T-helper 22 cell (primary cell): ENCODE measurements at regions not wholly inside any gene's neighbourhood (a gene's known extent, or its start where the extent isn't known, plus 50 kb on each side); places are given as distances from the start of the nearest gene placed in this dataset.
"Not testable (repeated sequence)": the region's sequence is repeated elsewhere in the genome, so short reads cannot be mapped to it uniquely, and the experiment has no call there.

Experiments used
- DNase-seq: peaks from one replicate; pipeline ENCODE4 v3.0.0-alpha.2; 2020; ENCODE audit warnings: low read depth

DNA sequence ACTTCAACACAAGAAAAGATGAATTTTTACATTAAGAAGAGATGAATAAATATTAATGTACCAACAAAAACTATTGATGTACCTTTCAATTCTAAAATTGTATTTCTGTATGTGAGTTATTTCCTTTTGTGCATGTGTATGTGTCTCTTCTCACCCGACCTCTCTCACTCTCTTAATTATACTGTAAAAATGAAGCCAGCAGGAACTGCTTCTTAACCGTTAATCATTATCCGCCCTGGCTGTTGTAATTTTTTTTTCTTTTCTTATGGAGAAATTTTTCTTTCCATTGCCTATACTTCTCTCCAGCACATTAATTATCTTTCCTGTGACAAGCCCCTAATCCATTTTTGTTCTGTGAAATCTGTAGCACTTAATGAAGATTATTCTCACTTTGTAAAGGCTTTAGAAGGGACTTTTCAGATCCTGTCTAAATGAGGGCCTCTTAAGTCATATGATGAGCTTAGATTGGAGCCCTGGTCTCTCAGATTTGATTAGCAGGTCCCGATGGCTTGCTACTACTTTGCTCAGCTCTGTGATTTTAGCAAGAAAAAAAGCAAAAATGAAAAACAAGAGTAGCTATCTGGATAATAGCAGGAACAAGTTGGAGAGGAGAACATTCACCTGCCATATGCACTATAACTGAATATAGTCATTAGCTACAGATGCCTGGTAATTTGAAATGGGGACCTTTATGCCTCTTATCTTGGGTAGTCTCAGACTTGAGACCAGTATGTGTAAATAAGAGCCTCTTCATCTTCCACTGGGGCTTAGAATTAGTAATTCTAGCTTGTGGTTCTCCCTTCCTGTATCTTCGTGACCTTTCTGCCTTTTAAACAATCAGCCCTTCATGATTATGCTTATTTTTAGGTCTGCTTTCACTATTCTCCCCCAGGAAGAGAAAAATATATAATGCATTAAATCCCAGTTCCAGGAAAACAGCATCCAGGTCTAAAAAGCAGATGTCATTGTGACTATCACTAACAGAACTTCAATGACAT, 80.0 kb upstream of the COL1A2 start:
- DNase-seq: no peak

DNA sequence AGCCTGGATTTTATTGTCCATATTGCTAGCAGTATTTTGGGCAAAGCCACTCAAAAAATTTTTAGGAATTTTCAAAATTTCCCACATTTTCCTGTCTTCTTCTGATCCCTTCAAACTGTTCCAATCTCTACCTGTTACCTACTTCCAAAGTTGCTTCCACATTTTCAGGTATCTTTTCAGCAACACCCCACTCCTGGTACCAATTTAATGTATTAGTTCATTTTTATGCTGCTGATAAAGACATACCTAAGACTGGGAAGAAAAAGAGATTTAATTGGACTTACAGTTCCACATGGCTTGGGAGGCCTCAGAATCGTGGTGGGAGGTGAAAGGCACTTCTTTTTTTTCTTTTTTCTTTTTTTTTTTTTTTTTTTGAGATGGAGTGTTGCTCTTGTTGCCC, 73.6 kb upstream of the COL1A2 start:
- DNase-seq: not testable (repeated sequence)

DNA sequence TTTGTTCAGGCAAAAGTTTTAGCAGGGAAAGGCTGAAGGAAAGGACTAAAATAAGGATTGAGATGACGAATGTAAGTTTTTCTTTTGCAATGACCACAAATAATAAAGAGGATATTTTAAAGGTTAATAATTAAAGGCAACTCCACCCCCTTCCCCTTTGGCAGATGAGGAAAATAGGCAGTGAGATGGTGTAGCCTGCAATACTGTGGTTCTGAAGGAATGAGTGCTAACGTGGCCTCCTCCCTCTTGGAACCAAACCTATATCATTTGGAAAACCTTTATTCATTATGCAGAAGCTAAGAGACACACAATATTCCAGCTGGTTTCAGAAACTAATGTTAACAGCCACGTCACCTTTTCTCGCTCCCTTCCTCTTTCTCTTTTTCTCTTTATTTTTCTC, 70.9 kb upstream of the COL1A2 start:
- no peak for DNase-seq

DNA sequence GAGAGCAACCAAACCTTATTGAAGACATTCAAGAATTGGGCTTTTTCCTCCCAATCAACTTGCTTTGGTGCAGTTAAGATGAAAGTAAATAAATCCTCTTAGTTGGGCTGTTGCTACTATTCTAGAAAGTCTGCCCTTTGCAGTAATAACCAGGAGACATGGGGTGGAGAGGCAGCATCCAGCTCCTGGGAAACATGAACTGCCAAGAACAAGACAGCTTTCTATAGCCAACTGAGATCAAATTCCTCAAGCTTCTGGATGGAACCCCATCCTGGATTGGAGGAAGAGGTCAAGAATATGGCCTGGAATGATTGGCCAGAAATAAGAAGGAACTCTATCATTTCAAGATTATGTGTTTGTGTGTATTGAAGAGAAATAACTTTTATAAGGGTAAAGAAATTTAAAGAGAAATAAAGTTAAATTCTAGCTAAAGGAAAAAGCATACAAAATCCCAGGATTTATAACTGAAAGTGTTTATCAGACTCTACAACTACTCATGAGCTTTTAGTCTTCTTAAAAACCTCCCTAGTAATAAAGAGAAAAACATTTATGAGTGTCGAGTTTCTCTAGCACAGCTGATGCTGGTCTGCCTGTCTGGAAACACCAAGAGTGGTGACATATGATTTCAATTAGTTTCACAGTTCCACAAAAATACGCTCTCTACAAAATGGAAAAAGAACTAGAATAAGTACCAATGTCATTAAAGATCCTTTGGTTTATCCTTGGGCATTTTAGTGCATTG, 70.1 kb upstream of the COL1A2 start:
- no peak for DNase-seq

DNA sequence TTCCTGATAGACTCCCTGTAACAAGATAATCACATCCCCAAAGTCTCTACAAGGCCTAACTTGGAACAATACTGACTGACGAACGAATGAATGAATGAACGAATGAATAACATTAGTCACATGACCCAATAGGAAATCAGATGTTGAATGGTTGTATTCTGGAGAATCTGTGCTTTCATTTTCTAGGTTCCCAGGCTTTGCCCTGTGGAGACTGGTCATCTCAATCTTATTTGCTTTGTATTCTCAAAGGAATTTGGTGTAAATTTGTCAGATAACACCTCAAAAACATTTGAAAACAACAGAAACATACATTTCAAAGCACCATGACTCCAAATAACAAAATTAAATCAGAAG, 69.6 kb upstream of the COL1A2 start:
- DNase-seq: no peak

DNA sequence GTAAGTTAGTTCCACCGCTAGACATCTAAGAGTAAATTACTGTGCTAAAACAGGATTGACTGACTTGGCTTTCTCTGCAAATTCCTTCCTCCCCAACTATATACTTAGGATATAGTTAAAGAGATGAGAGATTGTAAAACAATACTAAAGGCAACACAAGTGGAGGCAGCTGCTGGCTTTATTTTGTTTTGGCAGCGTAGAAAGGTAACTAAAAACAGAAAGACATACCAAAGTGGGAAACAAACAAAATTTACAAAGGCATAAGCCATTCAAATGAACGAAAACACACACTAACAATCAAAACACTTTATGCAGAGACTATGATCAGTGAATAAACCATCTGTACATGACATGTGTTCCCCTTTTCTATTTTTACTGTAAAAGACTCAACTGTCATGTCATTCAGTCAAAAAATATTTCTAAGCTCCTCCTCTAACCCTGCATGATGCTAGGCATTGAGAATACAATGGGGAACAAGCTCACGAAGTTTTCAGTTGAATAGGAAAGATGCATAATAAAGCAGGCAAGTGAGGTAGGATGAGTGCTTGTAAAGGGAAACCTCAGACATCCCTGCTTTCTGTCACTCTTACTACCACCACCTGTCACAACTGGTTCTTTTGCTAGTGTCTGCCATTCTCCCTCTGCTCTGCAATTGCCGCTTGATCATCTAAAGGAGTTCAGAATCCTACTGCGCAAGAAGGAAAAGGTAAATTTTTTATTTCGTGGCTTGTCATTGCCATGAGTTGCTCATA, 64.2 kb upstream of the COL1A2 start:
- DNase-seq: no peak

DNA sequence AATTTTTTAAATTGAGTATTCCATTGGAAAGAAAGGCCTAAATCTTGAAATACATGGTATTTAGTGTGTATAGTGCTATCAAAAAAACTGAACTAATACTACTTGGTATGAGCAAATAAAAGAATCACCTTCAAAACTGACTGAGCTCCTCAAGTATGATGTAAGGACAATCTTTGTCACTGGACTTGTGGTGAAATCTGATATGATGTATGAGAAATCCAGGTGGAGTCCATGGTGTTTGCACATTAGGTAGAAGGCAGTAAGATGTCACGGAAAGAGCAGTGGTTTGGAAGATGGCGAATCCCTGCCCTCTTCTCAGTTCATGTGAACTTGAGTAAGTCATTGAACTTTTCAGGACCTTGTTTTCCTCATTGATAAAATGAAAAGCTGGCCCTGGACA, 62.1 kb upstream of the COL1A2 start:
- DNase-seq: no peak

DNA sequence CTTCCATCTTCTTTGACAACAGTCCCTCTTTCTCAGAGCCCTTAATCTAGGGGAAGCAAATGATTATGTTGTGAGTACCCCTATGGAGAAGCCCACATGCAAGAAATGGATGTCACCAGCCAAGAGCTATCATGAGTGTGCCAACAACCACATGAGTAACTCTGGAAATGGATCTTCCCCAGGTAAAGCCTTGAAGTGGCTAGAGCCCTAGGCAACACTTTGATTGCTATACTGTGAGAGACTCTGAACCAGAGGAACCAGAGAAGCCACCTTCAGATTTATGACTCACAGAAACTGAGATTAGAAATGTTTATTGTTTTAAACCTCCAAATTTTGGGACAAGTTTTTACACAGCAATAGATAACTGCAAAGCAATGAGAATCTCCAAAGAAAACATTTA, 60.9 kb upstream of the COL1A2 start:
- no peak for DNase-seq

DNA sequence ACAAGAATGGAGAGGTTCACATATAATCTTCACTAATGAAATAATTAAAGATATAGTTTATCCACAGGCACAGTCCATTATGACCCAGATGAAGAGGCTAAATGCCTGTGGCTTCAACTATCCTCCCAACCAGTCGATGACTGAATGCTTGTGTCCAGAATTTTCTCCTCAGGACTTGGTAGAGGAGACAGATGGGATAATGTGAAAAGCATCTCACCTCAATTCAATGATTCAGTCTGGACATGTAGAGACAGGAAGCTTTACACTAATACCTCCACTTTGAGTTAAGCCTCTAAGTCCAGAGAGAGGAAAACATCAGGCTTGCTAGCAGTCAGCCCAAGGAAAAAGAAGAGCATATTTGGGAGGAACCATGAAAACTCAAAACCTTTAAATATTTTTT, 59.1 kb upstream of the COL1A2 start:
- no peak for DNase-seq

DNA sequence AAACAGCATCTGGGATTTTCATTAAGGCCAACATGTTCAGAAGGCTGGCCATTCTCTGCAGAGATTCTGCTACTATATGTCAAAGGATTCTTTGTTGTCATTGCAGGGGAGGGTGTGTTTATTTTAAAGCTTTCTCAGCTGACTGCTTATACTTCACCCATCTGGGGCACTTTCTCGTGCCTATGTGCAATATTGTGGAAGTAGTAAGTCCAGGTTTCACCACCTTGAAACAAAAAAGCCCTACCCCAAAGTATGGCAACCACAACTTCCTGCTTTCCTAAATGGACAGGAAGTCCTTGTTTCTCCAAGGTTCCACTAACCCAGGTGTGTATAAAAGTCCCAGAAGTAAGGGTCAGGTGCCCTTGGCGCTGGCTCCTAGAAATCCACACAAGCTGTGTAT, 58.7 kb upstream of the COL1A2 start:
- DNase-seq: no peak

DNA sequence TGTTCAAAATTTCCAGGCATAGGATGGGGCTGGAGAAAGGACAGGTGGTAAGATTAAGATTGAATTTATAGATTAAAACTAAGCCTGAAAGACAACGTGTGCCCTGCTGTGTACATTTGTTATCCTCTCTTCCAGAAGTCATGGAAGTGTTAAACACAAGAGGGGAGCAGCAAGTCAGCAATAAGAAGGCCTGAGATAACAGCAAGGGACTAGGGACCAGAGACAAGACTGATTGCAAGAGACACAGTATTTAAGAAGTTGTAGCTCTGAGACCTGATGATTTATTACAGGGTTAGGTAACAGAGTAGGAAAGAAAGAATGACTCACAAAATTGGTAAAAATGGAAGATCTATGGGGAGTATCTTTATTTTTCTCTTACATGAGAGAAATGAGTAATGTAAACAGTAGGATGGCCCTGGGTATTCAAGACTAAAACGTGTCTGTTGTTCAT, 55.7 kb upstream of the COL1A2 start:
- no peak for DNase-seq

DNA sequence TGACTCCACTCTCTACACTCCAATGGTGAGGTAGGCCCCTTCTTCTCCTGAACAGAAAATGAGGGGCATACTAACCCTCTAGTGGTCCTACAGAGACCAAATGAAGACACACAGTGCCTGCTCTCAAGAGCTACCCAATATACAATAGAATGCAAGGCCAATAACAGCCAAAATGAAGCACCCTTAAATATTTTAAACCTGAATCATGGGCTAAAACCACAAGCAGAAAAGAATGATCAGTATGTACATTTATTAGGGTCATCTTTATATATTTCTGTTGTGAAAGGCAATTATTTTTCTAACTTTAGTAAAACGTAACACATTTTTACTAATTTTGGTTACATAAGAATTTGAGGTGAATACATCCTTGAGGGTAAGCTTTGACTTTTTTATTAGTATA, 49.9 kb upstream of the COL1A2 start:
- DNase-seq: no peak
